Neuronal stem cell (in vitro differentiated cells): ENCODE measurements at regions not wholly inside any gene's neighbourhood (a gene's known extent, or its start where the extent isn't known, plus 50 kb on each side); places are given as distances from the start of the nearest gene placed in this dataset.
"Not testable (repeated sequence)": the region's sequence is repeated elsewhere in the genome, so short reads cannot be mapped to it uniquely, and the experiment has no call there.

Experiments
- DNase-seq: peaks from one replicate; pipeline ENCODE4 v3.0.0-alpha.2; 2013; ENCODE audit warnings: low spot score
- H2AFZ ChIP-seq: one replicate; pipeline ENCODE4 v1.6.1; 2013; ENCODE audit warnings: mild to moderate bottlenecking, low read length, inconsistent platforms
- H2AK5ac ChIP-seq: 2 replicates; pipeline ENCODE4 v1.6.1; 2013; ENCODE audit warnings: low read depth, mild to moderate bottlenecking, inconsistent platforms, low read length, moderate library complexity, mixed read lengths
- H2BK120ac ChIP-seq: 2 replicates; pipeline ENCODE4 v1.6.1; 2013; ENCODE audit warnings: low read depth, mild to moderate bottlenecking, inconsistent platforms, low read length, moderate library complexity, mixed read lengths
- H2BK12ac ChIP-seq: one replicate; pipeline ENCODE4 v1.6.1; 2013; ENCODE audit warnings: low read length, inconsistent platforms
- H2BK15ac ChIP-seq: 2 replicates; pipeline ENCODE4 v1.6.1; 2013; ENCODE audit warnings: mild to moderate bottlenecking, low read length, inconsistent platforms, mixed read lengths
- H2BK5ac ChIP-seq: one replicate; pipeline ENCODE4 v1.6.1; 2013; ENCODE audit warnings: inconsistent platforms, mild to moderate bottlenecking, low read length, moderate library complexity
- H3K14ac ChIP-seq: one replicate; pipeline ENCODE4 v1.6.1; 2013; ENCODE audit warnings: low read length, inconsistent platforms
- H3K18ac ChIP-seq: 2 replicates; pipeline ENCODE4 v1.6.1; 2013; ENCODE audit warnings: low read length, inconsistent platforms
- H3K23ac ChIP-seq: 2 replicates; pipeline ENCODE4 v1.6.1; 2013; ENCODE audit warnings: low read depth, mild to moderate bottlenecking, mixed read lengths, low read length, inconsistent platforms; ENCODE audit not compliant: poor library complexity
- H3K27ac ChIP-seq: replicated peaks from 3 replicates; pipeline ENCODE4 v1.5.1; 2013; ENCODE audit warnings: low read length, inconsistent platforms
- H3K27me3 ChIP-seq, 3 experiments: 2 replicates each; pipeline ENCODE4 v1.6.1; 2013; ENCODE audit warnings: low read length in 3 of 3, mild to moderate bottlenecking in 2 of 3, inconsistent platforms in 1 of 3, low read depth in 1 of 3, mixed read lengths in 1 of 3, moderate library complexity in 1 of 3; ENCODE audit not compliant: control insufficient read depth in 3 of 3, insufficient read depth in 3 of 3
- H3K36me3 ChIP-seq, 2 donors: replicated peaks in 1 of 2; 2 replicates each; pipeline ENCODE4 v1.6.1; 2013; ENCODE audit warnings: low read length in 2 of 2; ENCODE audit not compliant: control insufficient read depth in 2 of 2, insufficient read depth in 2 of 2
- H3K4ac ChIP-seq: 2 replicates; pipeline ENCODE4 v1.6.1; 2013; ENCODE audit warnings: inconsistent platforms, mild to moderate bottlenecking, low read length, moderate library complexity
- H3K4me1 ChIP-seq, 2 donors: 1 replicate in 1 of 2; 2 replicates in 1 of 2; pipeline ENCODE4 v1.6.1; 2013; ENCODE audit warnings: low read length in 2 of 2, low read depth in 1 of 2; ENCODE audit not compliant: control insufficient read depth in 2 of 2, insufficient read depth in 1 of 2
- H3K4me2 ChIP-seq: one replicate; pipeline ENCODE4 v1.6.1; 2013; ENCODE audit warnings: mild to moderate bottlenecking, low read length, inconsistent platforms; ENCODE audit not compliant: insufficient read depth, poor library complexity, severe bottlenecking
- H3K4me3 ChIP-seq, 2 donors: 2 replicates each; pipeline ENCODE4 v1.5.1; 2013; ENCODE audit warnings: low read length in 2 of 2, mild to moderate bottlenecking in 2 of 2, inconsistent platforms in 1 of 2, moderate library complexity in 1 of 2
- H3K79me1 ChIP-seq: one replicate; pipeline ENCODE4 v1.6.1; 2013; ENCODE audit warnings: low read depth, mild to moderate bottlenecking, inconsistent platforms, low read length, moderate library complexity
- H3K9ac ChIP-seq: one replicate; pipeline ENCODE4 v1.6.1; 2013; ENCODE audit warnings: mild to moderate bottlenecking, low read depth, low read length, inconsistent platforms; ENCODE audit not compliant: poor library complexity
- H3K9me3 ChIP-seq, 2 donors: replicated peaks in 1 of 2; 2 replicates each; pipeline versions ENCODE3 to v1.6.1; 2013; ENCODE audit warnings: low read length in 2 of 2, mild to moderate bottlenecking in 2 of 2, inconsistent platforms in 1 of 2, low read depth in 1 of 2, mixed read lengths in 1 of 2, moderate library complexity in 1 of 2; ENCODE audit not compliant: control insufficient read depth in 2 of 2, insufficient read depth in 1 of 2
- H4K8ac ChIP-seq: one replicate; pipeline ENCODE4 v1.6.1; 2013; ENCODE audit warnings: low read depth, mild to moderate bottlenecking, inconsistent platforms, low read length, moderate library complexity
- H4K91ac ChIP-seq: one replicate; pipeline ENCODE4 v1.6.1; 2013; ENCODE audit warnings: low read length, low read depth, mild to moderate bottlenecking, inconsistent platforms; ENCODE audit not compliant: poor library complexity
- WGBS, 2 donors: extraction: QIAGEN DNeasy Blood & Tissue Kit; methylation state at CpG; one replicate each; pipeline ENCODE4 v1.1.7; 2013; ENCODE audit warnings: missing lambda C conversion rate in 2 of 2, mixed read lengths in 1 of 2; ENCODE audit not compliant: insufficient read length in 2 of 2, insufficient replicate concordance in 1 of 2; ENCODE audit errors: extremely low coverage in 2 of 2; 5-methylcytosine and 5-hydroxymethylcytosine counted together

DNA sequence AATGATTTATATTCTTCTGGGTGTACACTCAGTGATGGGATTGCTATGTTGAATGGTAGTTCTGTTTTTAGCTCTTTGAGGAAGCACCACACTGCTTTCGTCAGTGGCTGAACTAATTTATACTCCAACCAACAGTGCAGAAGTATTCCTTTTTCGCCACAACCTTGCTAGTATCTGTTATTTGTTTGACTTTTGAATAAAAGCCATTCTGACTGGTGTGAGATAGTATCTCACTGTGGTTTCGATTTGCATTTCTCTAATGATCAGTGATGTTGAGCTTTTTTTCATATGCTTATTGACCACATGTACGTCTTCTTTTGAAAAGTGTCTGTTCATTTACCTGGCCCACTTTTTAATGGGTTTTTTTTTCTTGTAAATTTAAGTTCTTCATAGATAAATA, 583.8 kb upstream of the ARID1B start:
- no CpG with 5 or more reads among the region's 4 CpGs for WGBS, 2 donors
- Histone ChIP-seq H3K14ac (no peak overlapping the region), H2BK15ac (no peak overlapping the region)

DNA sequence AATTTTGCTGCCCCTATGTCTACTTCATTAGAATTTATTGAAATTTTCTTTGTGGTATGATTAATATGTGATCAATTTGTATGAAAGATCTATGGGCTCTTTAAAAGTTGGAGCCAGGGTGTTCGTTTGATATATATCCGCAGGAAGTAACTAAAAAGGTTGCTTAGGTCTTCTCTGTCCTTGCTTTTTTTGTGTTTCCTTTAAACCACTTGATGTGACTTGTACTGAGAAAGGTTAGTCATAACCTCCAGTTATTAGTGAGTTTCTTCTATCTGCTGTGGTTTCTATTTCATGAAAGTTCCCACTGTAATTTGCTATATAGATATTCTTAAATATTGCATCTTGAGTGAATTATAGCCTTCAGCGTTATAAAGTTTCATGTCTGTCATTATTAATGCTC, 585.3 kb upstream of the ARID1B start:
- WGBS, 2 donors, result no CpG with 5 or more reads among the region's 3 CpGs
- H4K8ac ChIP-seq, result no peak overlapping the region
- H3K4ac ChIP-seq, result no peak overlapping the region
- no peaks in the 10 kb centered on the region for H3K79me1 ChIP-seq
- no peak overlapping the region for H3K4me2 ChIP-seq
- H2AFZ ChIP-seq, result no peak overlapping the region
- no peaks in the 10 kb centered on the region for H3K36me3 ChIP-seq
- no peak overlapping the region for H3K23ac ChIP-seq
- H3K27ac ChIP-seq, result no peak overlapping the region
- no peak overlapping the region for H2BK15ac ChIP-seq
- no peak overlapping the region for H3K4me3 ChIP-seq
- no peaks in the 10 kb centered on the region for H3K9me3 ChIP-seq
- no peak overlapping the region for H3K18ac ChIP-seq
- no peaks in the 10 kb centered on the region for H3K27me3 ChIP-seq
- H2BK12ac ChIP-seq, result no peak overlapping the region
- H3K4me1 ChIP-seq, result peaks cover 0 to 5% of the 10 kb centered on the region in 2 donors
- no peak for DNase-seq
- no peak overlapping the region for H3K9ac ChIP-seq
- H3K14ac ChIP-seq, result no peak overlapping the region
- no peak overlapping the region for H4K91ac ChIP-seq
- no peak overlapping the region for H2AK5ac ChIP-seq
- H2BK120ac ChIP-seq, result no peak overlapping the region
- no peak overlapping the region for H2BK5ac ChIP-seq

More for the DNA sequence above, 583.8 kb upstream of the ARID1B start:
- Histone ChIP-seq H3K4me2 (no peak overlapping the region), H3K4me1 (peaks cover 0 to 5% of the 10 kb centered on the region in 2 donors), H3K36me3 (no peaks in the 10 kb centered on the region), H3K9ac (no peak overlapping the region), H2BK5ac (no peak overlapping the region), H3K4me3 (no peak overlapping the region), H3K27me3 (no peaks in the 10 kb centered on the region), H3K9me3 (no peaks in the 10 kb centered on the region), H2BK120ac (no peak overlapping the region), H3K4ac (no peak overlapping the region), H3K18ac (no peak overlapping the region), H3K23ac (no peak overlapping the region), H2BK12ac (no peak overlapping the region), H2AFZ (no peak overlapping the region), H4K91ac (no peak overlapping the region), H2AK5ac (no peak overlapping the region), H4K8ac (no peak overlapping the region), H3K79me1 (no peaks in the 10 kb centered on the region), H3K27ac (no peak overlapping the region)
- no peak for DNase-seq

DNA sequence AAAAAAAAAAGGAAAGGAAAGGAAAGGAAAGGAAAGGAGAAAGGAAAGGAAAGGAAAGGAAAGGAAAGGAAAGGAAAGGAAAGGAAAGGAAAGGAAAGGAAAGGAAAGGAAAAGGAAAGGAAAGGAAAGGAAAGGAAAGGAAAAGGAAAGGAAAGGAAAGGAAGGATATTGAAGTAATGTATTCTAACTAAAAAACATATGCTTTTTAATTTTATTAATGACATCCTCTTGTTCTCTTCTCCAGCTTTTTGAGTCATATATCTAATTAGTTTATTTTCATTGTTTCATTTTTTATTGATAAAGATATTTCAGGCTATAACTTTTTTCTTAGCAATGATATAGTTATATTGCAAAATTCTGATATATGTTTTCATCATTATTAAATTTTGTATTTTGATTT, 585.8 kb upstream of the ARID1B start:
- H3K4me3 ChIP-seq, H2BK15ac ChIP-seq, H2AK5ac ChIP-seq, H3K27ac ChIP-seq, H3K18ac ChIP-seq, H3K4me1 ChIP-seq, H3K4me2 ChIP-seq, H3K4ac ChIP-seq, H2AFZ ChIP-seq, H3K23ac ChIP-seq, H3K79me1 ChIP-seq, H3K36me3 ChIP-seq, H2BK120ac ChIP-seq, DNase-seq, H3K27me3 ChIP-seq, H3K9ac ChIP-seq, H4K8ac ChIP-seq, H3K14ac ChIP-seq, H3K9me3 ChIP-seq, H4K91ac ChIP-seq, H2BK12ac ChIP-seq, H2BK5ac ChIP-seq: not testable (repeated sequence)

DNA sequence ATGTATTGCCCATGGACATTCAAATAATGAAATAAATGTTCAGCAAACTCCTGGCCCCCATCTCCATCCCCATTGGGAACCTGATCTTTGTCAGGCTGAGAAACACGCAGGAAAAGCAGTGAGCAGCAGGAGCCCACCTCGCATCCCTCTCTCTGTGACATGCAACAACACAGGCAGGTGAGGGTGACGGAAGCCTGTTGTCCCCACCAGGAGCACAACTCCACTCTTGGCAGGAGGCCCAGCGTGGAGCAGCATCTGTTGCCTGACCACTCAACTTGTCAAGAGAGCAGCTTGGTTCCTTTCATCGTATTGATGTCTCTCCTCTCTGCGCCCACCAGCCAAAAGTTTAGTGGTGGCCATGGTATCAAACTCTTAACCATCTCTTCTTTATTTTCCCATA, 586.9 kb upstream of the ARID1B start:
- no peak overlapping the region for H2BK5ac ChIP-seq
- no peak overlapping the region for H2BK120ac ChIP-seq
- no peaks in the 10 kb centered on the region for H3K79me1 ChIP-seq
- no peaks in the 10 kb centered on the region for H3K27me3 ChIP-seq
- H3K4me1 ChIP-seq, result peaks cover 0 to 5% of the 10 kb centered on the region in 2 donors
- no peak for DNase-seq
- H3K27ac ChIP-seq, result no peak overlapping the region
- no peak overlapping the region for H3K18ac ChIP-seq
- no peak overlapping the region for H2BK12ac ChIP-seq
- no peak overlapping the region for H2AK5ac ChIP-seq
- H4K8ac ChIP-seq, result no peak overlapping the region
- no peak overlapping the region for H3K4ac ChIP-seq
- H3K36me3 ChIP-seq, result no peaks in the 10 kb centered on the region
- no peaks in the 10 kb centered on the region for H3K9me3 ChIP-seq
- no CpG with 5 or more reads among the region's 6 CpGs for WGBS, 2 donors
- H3K4me2 ChIP-seq, result no peak overlapping the region
- no peak overlapping the region for H4K91ac ChIP-seq
- no peak overlapping the region for H3K9ac ChIP-seq
- no peak overlapping the region for H2AFZ ChIP-seq
- H3K23ac ChIP-seq, result no peak overlapping the region
- H3K14ac ChIP-seq, result no peak overlapping the region
- no peak overlapping the region for H3K4me3 ChIP-seq
- H2BK15ac ChIP-seq, result no peak overlapping the region
